ENCODE measurements at regions not wholly inside any gene's neighbourhood (a gene's known extent, or its start where the extent isn't known, plus 50 kb on each side); places are given as distances from the start of the nearest gene placed in this dataset.
A peak's percentile ranks its signal among the peaks of the same experiment; 100 is the strongest.
"Not testable (repeated sequence)": the region's sequence is repeated elsewhere in the genome, so short reads cannot be mapped to it uniquely, and the experiment has no call there.

- peak; percentile 58 for DNase-seq
Observed at GRCh38 chr1:46878173-46878782, 63.0 kb downstream of the CYP4A11 start.

DNA sequence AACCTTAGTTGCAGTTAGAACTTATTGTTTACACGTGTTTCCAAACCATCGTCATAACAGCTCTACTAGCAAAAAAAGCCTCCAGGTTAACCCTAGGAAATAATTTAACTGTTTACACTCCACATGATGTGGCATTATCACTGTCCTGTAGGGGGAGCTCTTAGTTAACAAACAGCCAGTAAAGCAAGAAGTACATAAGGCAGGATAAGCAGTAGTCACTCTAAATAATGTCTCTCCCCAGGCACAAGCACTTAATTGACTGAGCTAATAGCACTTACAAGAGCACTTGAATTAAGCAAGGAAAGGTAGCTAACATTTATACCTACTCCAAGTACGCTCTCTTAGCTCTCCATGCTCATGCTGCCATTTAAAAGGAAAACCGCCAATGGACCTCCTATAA lies 65.2 kb downstream of the CYP4A11 start:
- DNase-seq = not testable (repeated sequence)
